SU-DHL-6 (cell line): ENCODE measurements at regions not wholly inside any gene's neighbourhood (a gene's known extent, or its start where the extent isn't known, plus 50 kb on each side); places are given as distances from the start of the nearest gene placed in this dataset.

Experiments used
- H2AFZ ChIP-seq: fragments of 200-600 bp; sonication (generic); 2 replicates; pipeline ENCODE4 v1.6.1; 2014; ENCODE audit warnings: low read depth, mild to moderate bottlenecking, moderate library complexity, mixed read lengths, antibody characterized with exemption, low read length; ENCODE audit not compliant: severe bottlenecking
- H3F3A ChIP-seq: fragments of 200-600 bp; shearing (Covaris generic); 2 replicates; pipeline ENCODE4 v1.6.0; 2016; ENCODE audit warnings: antibody characterized with exemption, mild to moderate bottlenecking; ENCODE audit not compliant: insufficient read depth
- H3K27ac ChIP-seq: fragments of 200-600 bp; sonication (generic); 2 replicates; pipeline ENCODE4 v1.5.1; 2016; ENCODE audit warnings: low read depth, mild to moderate bottlenecking, low read length, moderate library complexity, mixed read lengths
- H3K27me3 ChIP-seq: fragments of 200-600 bp; sonication (generic), shearing (Covaris generic); 2 replicates; pipeline ENCODE4 v1.6.0; 2014; ENCODE audit warnings: mild to moderate bottlenecking, low read length
- H3K36me3 ChIP-seq: fragments of 200-600 bp; sonication (generic); 2 replicates; pipeline ENCODE4 v1.6.1; 2014; ENCODE audit warnings: mild to moderate bottlenecking, low read length, mixed read lengths
- H3K4me2 ChIP-seq: fragments of 300-600, 200-600 bp; shearing (Covaris generic), sonication (generic); 2 replicates; pipeline ENCODE4 v1.6.0; 2014; ENCODE audit warnings: low read length, low read depth, mild to moderate bottlenecking; ENCODE audit not compliant: poor library complexity, severe bottlenecking
- H3K4me3 ChIP-seq: fragments of 200-600 bp; sonication (generic); 2 replicates; pipeline ENCODE4 v1.5.1; 2014; ENCODE audit warnings: antibody characterized with exemption, low read length, mild to moderate bottlenecking, mixed read lengths; ENCODE audit not compliant: insufficient read depth, poor library complexity, severe bottlenecking
- H3K79me2 ChIP-seq: fragments of 200-600 bp; sonication (generic); 2 replicates; pipeline ENCODE4 v1.6.1; 2014; ENCODE audit warnings: mild to moderate bottlenecking, low read length, moderate library complexity; ENCODE audit not compliant: insufficient read depth
- H3K9ac ChIP-seq: fragments of 200-600 bp; sonication (generic); 2 replicates; pipeline ENCODE4 v1.7.0; 2014; ENCODE audit warnings: mild to moderate bottlenecking, low read length
- H3K9me2 ChIP-seq: fragments of 200-600 bp; sonication (generic); replicated peaks from 2 replicates; pipeline ENCODE4 v1.6.1; 2014; ENCODE audit warnings: low read length; ENCODE audit not compliant: insufficient read depth
- H3K9me3 ChIP-seq: fragments of 200-600 bp; sonication (generic); 2 replicates; pipeline ENCODE4 v1.6.1; 2014; ENCODE audit warnings: low read length, mixed read lengths; ENCODE audit not compliant: insufficient read depth
- H4K20me1 ChIP-seq: fragments of 200-600 bp; sonication (generic); 2 replicates; pipeline ENCODE4 v1.6.1; 2014; ENCODE audit warnings: low read depth, mild to moderate bottlenecking, antibody characterized with exemption, low read length, moderate library complexity, mixed read lengths
- CTCF ChIP-seq: fragments of 200-600 bp; sonication (generic); IDR thresholded peaks from one replicate; pipeline ENCODE4 v1.5.1; 2017; ENCODE audit warnings: antibody characterized with exemption, mild to moderate bottlenecking, low read length, moderate library complexity; ENCODE audit not compliant: insufficient read depth, poor library complexity, severe bottlenecking
- EZH2phosphoT487 ChIP-seq: fragments of 200-600 bp; sonication (generic), shearing (Covaris generic); conservative IDR thresholded peaks from 2 replicates; pipeline ENCODE4 v1.6.1; 2018; ENCODE audit warnings: mild to moderate bottlenecking, antibody characterized with exemption, low read length, moderate library complexity, mixed read lengths

- TF ChIP-seq CTCF, result no peak
- no peak for TF ChIP-seq EZH2phosphoT487
- H3K79me2 ChIP-seq, result no peaks in the 10 kb centered on the region
- H3K4me3 ChIP-seq, result no peak overlapping the region
- H2AFZ ChIP-seq, result no peak overlapping the region
- H3K9me3 ChIP-seq, result no peaks in the 10 kb centered on the region
- no peaks in the 10 kb centered on the region for H3K27me3 ChIP-seq
- no peak overlapping the region for H3K27ac ChIP-seq
- H3K4me2 ChIP-seq, result no peak overlapping the region
- no peak overlapping the region for H3K9ac ChIP-seq
- H3F3A ChIP-seq, result no peaks in the 10 kb centered on the region
- H3K9me2 ChIP-seq, result no peaks in the 10 kb centered on the region
- no peaks in the 10 kb centered on the region for H4K20me1 ChIP-seq
- no peaks in the 10 kb centered on the region for H3K36me3 ChIP-seq
These were observed 716.7 kb downstream of the VRK1 start for GRCh38 chr14:97513891-97514290.

- no peak overlapping the region for H3K27ac ChIP-seq
- H3K27me3 ChIP-seq, result no peaks in the 10 kb centered on the region
- no peaks in the 10 kb centered on the region for H3K36me3 ChIP-seq
- no peaks in the 10 kb centered on the region for H4K20me1 ChIP-seq
- no peak overlapping the region for H2AFZ ChIP-seq
- no peaks in the 10 kb centered on the region for H3F3A ChIP-seq
- H3K4me3 ChIP-seq, result no peak overlapping the region
- no peaks in the 10 kb centered on the region for H3K9me2 ChIP-seq
- no peak overlapping the region for H3K4me2 ChIP-seq
- no peaks in the 10 kb centered on the region for H3K9me3 ChIP-seq
- TF ChIP-seq CTCF (no peak), EZH2phosphoT487 (no peak)
- no peaks in the 10 kb centered on the region for H3K79me2 ChIP-seq
- no peak overlapping the region for H3K9ac ChIP-seq
These were observed 720.5 kb downstream of the VRK1 start for GRCh38 chr14:97517566-97518234.

- Histone ChIP-seq H3K9me2 (no peaks in the 10 kb centered on the region), H3F3A (no peaks in the 10 kb centered on the region), H3K4me3 (no peak overlapping the region), H3K36me3 (no peaks in the 10 kb centered on the region), H3K9ac (no peak overlapping the region), H2AFZ (no peak overlapping the region), H3K27ac (no peak overlapping the region), H3K9me3 (no peaks in the 10 kb centered on the region), H3K4me2 (no peak overlapping the region), H3K79me2 (no peaks in the 10 kb centered on the region), H3K27me3 (no peaks in the 10 kb centered on the region), H4K20me1 (no peaks in the 10 kb centered on the region)
- TF ChIP-seq CTCF (no peak), EZH2phosphoT487 (no peak)
These were observed 726.8 kb downstream of the VRK1 start for GRCh38 chr14:97523936-97524335.
